Duodenal mucosa (tissue), 2 donors: ENCODE measurements at regions not wholly inside any gene's neighbourhood (a gene's known extent, or its start where the extent isn't known, plus 50 kb on each side); places are given as distances from the start of the nearest gene placed in this dataset.

Source experiments
- H3K27ac ChIP-seq: one replicate; pipeline ENCODE4 v1.7.0; 2013; ENCODE audit warnings: low read depth, low read length
- H3K27me3 ChIP-seq, 2 donors: one replicate each; pipeline ENCODE4 v1.7.0; 2013; ENCODE audit warnings: low read length in 2 of 2, control low read depth in 1 of 2; ENCODE audit not compliant: insufficient read depth in 2 of 2, control insufficient read depth in 1 of 2
- H3K36me3 ChIP-seq, 2 donors: one replicate each; pipeline ENCODE4 v1.7.0; 2013; ENCODE audit warnings: low read length in 2 of 2, control low read depth in 1 of 2; ENCODE audit not compliant: insufficient read depth in 2 of 2, control insufficient read depth in 1 of 2
- H3K4me1 ChIP-seq, 2 donors: one replicate each; pipeline ENCODE4 v1.7.0; 2013; ENCODE audit warnings: low read length in 2 of 2, control low read depth in 1 of 2; ENCODE audit not compliant: insufficient read depth in 2 of 2, control insufficient read depth in 1 of 2
- H3K4me3 ChIP-seq, 2 donors: one replicate each; pipeline ENCODE4 v1.7.0; 2013; ENCODE audit warnings: low read length in 2 of 2, low read depth in 1 of 2
- H3K9ac ChIP-seq, 2 donors: one replicate each; pipeline ENCODE4 v1.7.0; 2013; ENCODE audit warnings: low read length in 2 of 2, low read depth in 1 of 2
- H3K9me3 ChIP-seq, 2 donors: one replicate each; pipeline ENCODE4 v1.7.0; 2013; ENCODE audit warnings: low read length in 2 of 2, control low read depth in 1 of 2; ENCODE audit not compliant: control insufficient read depth in 1 of 2

- no peaks in the 10 kb centered on the region for H3K36me3 ChIP-seq
- H3K4me3 ChIP-seq: no peak overlapping the region
- no peak overlapping the region for H3K27ac ChIP-seq
Observed at GRCh38 chr2:128487650-128488387, 169.2 kb upstream of the HS6ST1 start.

GRCh38 chr2:128488434-128488833, 169.8 kb upstream of the HS6ST1 start:
- Histone ChIP-seq H3K27ac (no peak overlapping the region), H3K9ac (no peak overlapping the region), H3K4me1 (no peaks in the 10 kb centered on the region), H3K4me3 (no peak overlapping the region), H3K9me3 (no peaks in the 10 kb centered on the region), H3K27me3 (peaks cover 0 to 4% of the 10 kb centered on the region in 2 donors), H3K36me3 (no peaks in the 10 kb centered on the region)

More at GRCh38 chr2:128487650-128488387, 169.2 kb upstream of the HS6ST1 start:
- H3K4me1 ChIP-seq: no peaks in the 10 kb centered on the region
- no peak overlapping the region for H3K9ac ChIP-seq
- no peaks in the 10 kb centered on the region for H3K9me3 ChIP-seq
- H3K27me3 ChIP-seq: peaks cover 0 to 4% of the 10 kb centered on the region in 2 donors

- H3K4me1 ChIP-seq: no peaks in the 10 kb centered on the region
- H3K9ac ChIP-seq: no peak overlapping the region
- no peak overlapping the region for H3K27ac ChIP-seq
- no peaks in the 10 kb centered on the region for H3K36me3 ChIP-seq
- H3K9me3 ChIP-seq: no peaks in the 10 kb centered on the region
- H3K4me3 ChIP-seq: no peak overlapping the region
- H3K27me3 ChIP-seq: peaks cover 0 to 4% of the 10 kb centered on the region in 2 donors
Observed at GRCh38 chr2:128489526-128490273, 171.0 kb upstream of the HS6ST1 start.

GRCh38 chr2:128490321-128490720, 171.7 kb upstream of the HS6ST1 start:
- Histone ChIP-seq H3K27me3 (peaks cover 0 to 4% of the 10 kb centered on the region in 2 donors), H3K9ac (no peak overlapping the region), H3K4me1 (no peaks in the 10 kb centered on the region), H3K36me3 (no peaks in the 10 kb centered on the region), H3K9me3 (no peaks in the 10 kb centered on the region), H3K27ac (no peak overlapping the region), H3K4me3 (no peak overlapping the region)

GRCh38 chr2:128490881-128491691, 172.4 kb upstream of the HS6ST1 start:
- no peaks in the 10 kb centered on the region for H3K9me3 ChIP-seq
- H3K4me1 ChIP-seq: no peaks in the 10 kb centered on the region
- no peak overlapping the region for H3K27ac ChIP-seq
- peaks cover 0 to 4% of the 10 kb centered on the region in 2 donors for H3K27me3 ChIP-seq
- no peaks in the 10 kb centered on the region for H3K36me3 ChIP-seq
- H3K9ac ChIP-seq: no peak overlapping the region
- no peak overlapping the region for H3K4me3 ChIP-seq

GRCh38 chr2:128491692-128492244, 173.1 kb upstream of the HS6ST1 start:
- H3K9ac ChIP-seq: no peak overlapping the region
- H3K4me3 ChIP-seq: no peak overlapping the region
- H3K27me3 ChIP-seq: peaks cover 0 to 4% of the 10 kb centered on the region in 2 donors
- H3K4me1 ChIP-seq: no peaks in the 10 kb centered on the region
- no peak overlapping the region for H3K27ac ChIP-seq
- H3K9me3 ChIP-seq: no peaks in the 10 kb centered on the region
- H3K36me3 ChIP-seq: no peaks in the 10 kb centered on the region

- Histone ChIP-seq H3K4me3 (no peak overlapping the region), H3K36me3 (no peaks in the 10 kb centered on the region), H3K9ac (no peak overlapping the region), H3K27ac (no peak overlapping the region), H3K27me3 (no peaks in the 10 kb centered on the region), H3K9me3 (no peaks in the 10 kb centered on the region), H3K4me1 (no peaks in the 10 kb centered on the region)
Observed at GRCh38 chr2:128492966-128493811, 174.5 kb upstream of the HS6ST1 start.

- no peaks in the 10 kb centered on the region for H3K9me3 ChIP-seq
- H3K4me1 ChIP-seq: no peaks in the 10 kb centered on the region
- no peak overlapping the region for H3K9ac ChIP-seq
- no peaks in the 10 kb centered on the region for H3K36me3 ChIP-seq
- no peak overlapping the region for H3K27ac ChIP-seq
- H3K27me3 ChIP-seq: no peaks in the 10 kb centered on the region
- H3K4me3 ChIP-seq: no peak overlapping the region
Observed at GRCh38 chr2:128493880-128494279, 175.2 kb upstream of the HS6ST1 start.

- no peaks in the 10 kb centered on the region for H3K4me1 ChIP-seq
- no peak overlapping the region for H3K27ac ChIP-seq
- no peaks in the 10 kb centered on the region for H3K9me3 ChIP-seq
- H3K4me3 ChIP-seq: no peak overlapping the region
- no peak overlapping the region for H3K9ac ChIP-seq
- no peaks in the 10 kb centered on the region for H3K27me3 ChIP-seq
- no peaks in the 10 kb centered on the region for H3K36me3 ChIP-seq
Observed at GRCh38 chr2:128494307-128494639, 175.6 kb upstream of the HS6ST1 start.
